IMR-90 (cell line): ENCODE measurements at regions not wholly inside any gene's neighbourhood (a gene's known extent, or its start where the extent isn't known, plus 50 kb on each side); places are given as distances from the start of the nearest gene placed in this dataset.

ENCODE experiments used
- ATAC-seq: fragments of 200-7000 bp; cut with Tn5 transposase; 2 replicates; pipeline ENCODE4 v1.9.1; 2020; ENCODE audit warnings: low read depth, mild to moderate bottlenecking, moderate library complexity
- BruUV-seq: library from RNA; stranded (reverse); fragments of 400-500 nt; replicated peaks from 2 replicates; lab custom pipeline; 2021; lab: Mats Ljungman, UMichigan
- CTCF ChIA-PET: fragments of 300-600 bp; formaldehyde crosslinking; extraction: SDS; loops from one replicate; lab custom pipeline; 2021; ENCODE audit warnings: antibody characterized with exemption; lab: Yijun Ruan, JAX
- POLR2A ChIA-PET: fragments of 300-600 bp; sonication (Branson Sonifier 250); formaldehyde crosslinking; loops from one replicate; lab custom pipeline; 2022; ENCODE audit warnings: antibody characterized with exemption; ENCODE audit not compliant: unreplicated experiment; lab: Charles Lee
- DNase-seq: peaks from one replicate; pipeline ENCODE4 v3.0.0; 2013
- H2AFZ ChIP-seq: replicated peaks from 2 replicates; pipeline ENCODE3; 2013; ENCODE audit warnings: low read length, mild to moderate bottlenecking; ENCODE audit not compliant: poor library complexity
- H2AK5ac ChIP-seq: 2 replicates; pipeline ENCODE4 v1.6.1; 2013; ENCODE audit warnings: low read depth, low read length, inconsistent platforms
- H2AK9ac ChIP-seq: replicated peaks from 2 replicates; pipeline ENCODE3; 2013; ENCODE audit warnings: mild to moderate bottlenecking, low read depth, low read length, moderate library complexity; ENCODE audit not compliant: poor library complexity
- H2BK120ac ChIP-seq: 2 replicates; pipeline ENCODE4 v1.6.1; 2013; ENCODE audit warnings: low read depth, low read length, inconsistent platforms
- H2BK15ac ChIP-seq: 3 replicates; pipeline ENCODE4 v1.6.1; 2013; ENCODE audit warnings: low read depth, low read length, inconsistent platforms
- H2BK20ac ChIP-seq: 2 replicates; pipeline ENCODE4 v1.6.1; 2013; ENCODE audit warnings: low read depth, mild to moderate bottlenecking, inconsistent platforms, low read length, moderate library complexity
- H2BK5ac ChIP-seq: 2 replicates; pipeline ENCODE4 v1.6.1; 2013; ENCODE audit warnings: mild to moderate bottlenecking, low read depth, low read length, inconsistent platforms; ENCODE audit not compliant: poor library complexity, severe bottlenecking
- H3K14ac ChIP-seq: replicated peaks from 2 replicates; pipeline ENCODE4 v1.6.1; 2013; ENCODE audit warnings: low read depth, low read length, inconsistent platforms
- H3K18ac ChIP-seq: 2 replicates; pipeline ENCODE4 v1.6.1; 2013; ENCODE audit warnings: low read depth, low read length, control low read depth
- H3K23ac ChIP-seq: 2 replicates; pipeline ENCODE4 v1.6.1; 2013; ENCODE audit warnings: low read depth, low read length, inconsistent platforms
- H3K27ac ChIP-seq: 2 replicates; pipeline ENCODE4 v1.5.1; 2013; ENCODE audit warnings: mild to moderate bottlenecking, control low read depth, low read length; ENCODE audit not compliant: insufficient read depth
- H3K27me3 ChIP-seq: 2 replicates; pipeline ENCODE4 v1.6.1; 2013; ENCODE audit warnings: low read length; ENCODE audit not compliant: control insufficient read depth, insufficient read depth
- H3K36me3 ChIP-seq: 2 replicates; pipeline ENCODE4 v1.6.1; 2013; ENCODE audit warnings: low read length, mixed read lengths; ENCODE audit not compliant: control insufficient read depth, insufficient read depth
- H3K4ac ChIP-seq: 2 replicates; pipeline ENCODE4 v1.6.1; 2013; ENCODE audit warnings: low read depth, low read length, inconsistent platforms
- H3K4me1 ChIP-seq: 2 replicates; pipeline ENCODE4 v1.6.1; 2013; ENCODE audit warnings: low read length, mixed read lengths; ENCODE audit not compliant: control insufficient read depth, insufficient read depth
- H3K4me2 ChIP-seq: 2 replicates; pipeline ENCODE4 v1.6.1; 2013; ENCODE audit warnings: low read depth, mild to moderate bottlenecking, control low read depth, low read length, moderate library complexity
- H3K4me3 ChIP-seq: 2 replicates; pipeline ENCODE4 v1.5.1; 2013; ENCODE audit warnings: low read depth, mild to moderate bottlenecking, control low read depth, low read length, moderate library complexity; ENCODE audit not compliant: insufficient read depth
- H3K56ac ChIP-seq: 2 replicates; pipeline ENCODE4 v1.6.1; 2013; ENCODE audit warnings: low read length, inconsistent platforms; ENCODE audit not compliant: insufficient read depth; ENCODE audit errors: extremely low read depth
- H3K79me1 ChIP-seq, 2 experiments: 2 replicates each; pipeline ENCODE4 v1.6.1; 2013; ENCODE audit warnings: low read length in 2 of 2, inconsistent platforms in 1 of 2, low read depth in 1 of 2
- H3K9ac ChIP-seq: 2 replicates; pipeline ENCODE4 v1.6.1; 2013; ENCODE audit warnings: low read depth, low read length, control low read depth
- H3K9me1 ChIP-seq: 2 replicates; pipeline ENCODE4 v1.6.1; 2013; ENCODE audit warnings: low read length, inconsistent platforms; ENCODE audit not compliant: insufficient read depth
- H3K9me3 ChIP-seq: 2 replicates; pipeline ENCODE4 v1.6.1; 2013; ENCODE audit warnings: low read length; ENCODE audit not compliant: control insufficient read depth, insufficient read depth
- H4K20me1 ChIP-seq: 2 replicates; pipeline ENCODE4 v1.6.1; 2013; ENCODE audit warnings: low read length, inconsistent platforms; ENCODE audit not compliant: insufficient read depth
- H4K5ac ChIP-seq: 2 replicates; pipeline ENCODE4 v1.6.1; 2013; ENCODE audit warnings: mild to moderate bottlenecking, low read depth, low read length, control low read depth
- H4K8ac ChIP-seq, 2 experiments: 2 replicates each; pipeline ENCODE4 v1.6.1; 2013; ENCODE audit warnings: low read depth in 2 of 2, low read length in 2 of 2, control low read depth in 1 of 2, inconsistent platforms in 1 of 2
- H4K91ac ChIP-seq: 2 replicates; pipeline ENCODE4 v1.6.1; 2013; ENCODE audit warnings: low read depth, low read length, inconsistent platforms; ENCODE audit not compliant: insufficient read depth
- BHLHE40 ChIP-seq: fragments of 150-350 bp; IDR thresholded peaks from 2 replicates; pipeline ENCODE4 v1.6.1; 2016; ENCODE audit warnings: mild to moderate bottlenecking, low read depth, low read length
- CTCF ChIP-seq: conservative IDR thresholded peaks from 2 replicates; pipeline ENCODE4 v1.5.1; 2012; ENCODE audit warnings: mild to moderate bottlenecking, low read depth, low read length, improper control_type of control experiment
- MAZ ChIP-seq: IDR thresholded peaks from 2 replicates; pipeline ENCODE4 v1.6.1; 2012; ENCODE audit warnings: low read depth, mild to moderate bottlenecking, low read length, improper control_type of control experiment, moderate library complexity, borderline replicate concordance
- NFE2L2 ChIP-seq: fragments of 150-350 bp; IDR thresholded peaks from 2 replicates; pipeline ENCODE4 v1.6.1; 2016; ENCODE audit warnings: low read depth, mild to moderate bottlenecking, low read length
- RAD21 ChIP-seq: IDR thresholded peaks from 2 replicates; pipeline ENCODE4 v1.6.1; 2012; ENCODE audit warnings: low read length, improper control_type of control experiment
- RFX5 ChIP-seq: IDR thresholded peaks from 2 replicates; pipeline ENCODE4 v1.8.0; 2012; ENCODE audit warnings: low read depth, mild to moderate bottlenecking, low read length, moderate library complexity
- WGBS, 2 experiments: methylation state at CpG; one replicate each; pipeline versions ENCODE4 v1.1.5 to v1.1.7; 2013; ENCODE audit warnings: missing lambda C conversion rate in 2 of 2; ENCODE audit not compliant: insufficient read length in 1 of 2; ENCODE audit errors: extremely low coverage in 2 of 2; 5-methylcytosine and 5-hydroxymethylcytosine counted together
- dilution Hi-C: fragments of 300-500 bp; cut with HindIII; formaldehyde crosslinking; loops from one replicate; pipeline ENCODE4 v1.14.3; 2018; ENCODE audit warnings: low sequenced_read_pairs; ENCODE audit not compliant: unreplicated experiment
- in situ Hi-C: fragments of 300-500 bp; cut with MboI; formaldehyde crosslinking; loops from 3 replicates; pipeline ENCODE4 v1.14.3; 2019; ENCODE audit warnings: low sequenced_read_pairs, inconsistent platforms, mixed read lengths
- intact Hi-C: fragments of 100-400 bp; cut with micrococcal nuclease; formaldehyde crosslinking; loops from 2 replicates; pipeline ENCODE4 v1.10.0; 2022

GRCh38 chr9:1766042-1766441, 249.1 kb upstream of the SMARCA2 start:
- Histone ChIP-seq H3K9ac (no peak overlapping the region), H3K79me1 (no peaks in the 10 kb centered on the region), H3K9me3 (peaks cover 9% of the 10 kb centered on the region), H3K23ac (no peak overlapping the region), H3K27me3 (no peaks in the 10 kb centered on the region), H3K18ac (no peak overlapping the region), H3K56ac (no peak overlapping the region), H3K4me3 (no peak overlapping the region), H2AK9ac (no peak overlapping the region), H4K91ac (no peak overlapping the region), H3K14ac (no peak overlapping the region), H2BK120ac (no peak overlapping the region), H4K20me1 (no peaks in the 10 kb centered on the region), H3K36me3 (no peaks in the 10 kb centered on the region), H2BK15ac (no peak overlapping the region), H4K5ac (no peak overlapping the region), H2AK5ac (no peak overlapping the region), H3K4me1 (no peaks in the 10 kb centered on the region), H2AFZ (no peak overlapping the region), H2BK5ac (no peak overlapping the region), H3K9me1 (no peaks in the 10 kb centered on the region), H3K4me2 (no peak overlapping the region), H4K8ac (no peak overlapping the region), H2BK20ac (no peak overlapping the region), H3K4ac (no peak overlapping the region), H3K27ac (no peak overlapping the region)
- ChIA-PET CTCF (no interaction called here), POLR2A (no interaction called here)
- dilution Hi-C loops = no loop called here
- DNase-seq = no peak
- intact Hi-C loops = no loop called here
- in situ Hi-C loops = no loop called here
- ATAC-seq = no peak
- no TSS peak for BruUV-seq
- no CpG with 5 or more reads among the region's 2 CpGs for WGBS, 2 experiments
- TF ChIP-seq NFE2L2 = no peak
- TF ChIP-seq RAD21 = no peak
- no peak for TF ChIP-seq CTCF
- no peak for TF ChIP-seq RFX5
- no peak for TF ChIP-seq BHLHE40
- no peak for TF ChIP-seq MAZ
